ENCODE measurements at regions not wholly inside any gene's neighbourhood (a gene's known extent, or its start where the extent isn't known, plus 50 kb on each side); places are given as distances from the start of the nearest gene placed in this dataset.

DNA sequence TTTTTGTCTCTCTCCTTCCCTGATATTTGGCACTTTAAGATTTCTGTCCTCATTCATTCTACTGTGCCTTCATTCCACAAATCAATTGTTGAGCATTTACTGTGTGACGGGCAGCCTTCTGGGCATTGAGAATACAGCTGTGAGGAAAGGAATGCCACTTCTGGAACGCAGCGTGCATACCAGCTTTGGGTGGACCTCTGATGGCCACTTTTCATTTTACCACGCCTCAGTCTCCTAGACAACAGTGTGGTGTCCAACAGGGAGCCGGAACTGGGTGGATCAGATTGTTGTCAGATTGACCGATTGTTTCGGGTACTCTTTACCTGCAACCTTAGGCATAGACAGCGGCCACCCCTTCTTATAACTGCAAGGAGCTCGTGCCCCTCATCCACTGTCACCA lies 222.7 kb upstream of the DPP6 start:
- no peaks in the 10 kb centered on the region for H4K20me1 ChIP-seq (ENCODE audit: insufficient read depth, low read length)
- BruUV-seq (replicated peaks) = no TSS peak
- no peak for TF ChIP-seq EZH2phosphoT487 (IDR thresholded peaks at IDR 0.05; ENCODE audit: borderline replicate concordance, low read depth, low read length)
- TF ChIP-seq, protein P1, sequence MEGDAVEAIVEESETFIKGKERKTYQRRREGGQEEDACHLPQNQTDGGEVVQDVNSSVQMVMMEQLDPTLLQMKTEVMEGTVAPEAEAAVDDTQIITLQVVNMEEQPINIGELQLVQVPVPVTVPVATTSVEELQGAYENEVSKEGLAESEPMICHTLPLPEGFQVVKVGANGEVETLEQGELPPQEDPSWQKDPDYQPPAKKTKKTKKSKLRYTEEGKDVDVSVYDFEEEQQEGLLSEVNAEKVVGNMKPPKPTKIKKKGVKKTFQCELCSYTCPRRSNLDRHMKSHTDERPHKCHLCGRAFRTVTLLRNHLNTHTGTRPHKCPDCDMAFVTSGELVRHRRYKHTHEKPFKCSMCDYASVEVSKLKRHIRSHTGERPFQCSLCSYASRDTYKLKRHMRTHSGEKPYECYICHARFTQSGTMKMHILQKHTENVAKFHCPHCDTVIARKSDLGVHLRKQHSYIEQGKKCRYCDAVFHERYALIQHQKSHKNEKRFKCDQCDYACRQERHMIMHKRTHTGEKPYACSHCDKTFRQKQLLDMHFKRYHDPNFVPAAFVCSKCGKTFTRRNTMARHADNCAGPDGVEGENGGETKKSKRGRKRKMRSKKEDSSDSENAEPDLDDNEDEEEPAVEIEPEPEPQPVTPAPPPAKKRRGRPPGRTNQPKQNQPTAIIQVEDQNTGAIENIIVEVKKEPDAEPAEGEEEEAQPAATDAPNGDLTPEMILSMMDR (conservative IDR thresholded peaks at IDR 0.05; ENCODE audit: low read length) = no peak
- no peak overlapping the region for H3K4me3 ChIP-seq (ENCODE audit: low read depth, low read length, poor library complexity, severe bottlenecking)
- H3K9me2 ChIP-seq (ENCODE audit: insufficient read depth, low read length) = no peaks in the 10 kb centered on the region
- H3K36me3 ChIP-seq (ENCODE audit: insufficient read depth, low read length) = no peaks in the 10 kb centered on the region
- H3K4me1 ChIP-seq (ENCODE audit: insufficient read depth, low read length, poor library complexity, severe bottlenecking) = no peaks in the 10 kb centered on the region
- no peaks in the 10 kb centered on the region for H3K79me2 ChIP-seq (ENCODE audit: insufficient read depth, low read depth, low read length)
- H3K27ac ChIP-seq (ENCODE audit: low read depth, low read length, poor library complexity, severe bottlenecking) = no peak overlapping the region
- CTCF ChIA-PET (ENCODE audit: unreplicated experiment) = no interaction called here
- POLR2A ChIA-PET = no interaction called here
- no peak overlapping the region for H3K4me2 ChIP-seq (ENCODE audit: low read length)
- no peak overlapping the region for H2AFZ ChIP-seq (ENCODE audit: low read length)
- H3K9me3 ChIP-seq (ENCODE audit: low read length) = no peaks in the 10 kb centered on the region
- no peak for DNase-seq (ENCODE audit: low spot score)
- intact Hi-C loops (cut with micrococcal nuclease; ENCODE audit: unreplicated experiment) = no loop called here

DNA sequence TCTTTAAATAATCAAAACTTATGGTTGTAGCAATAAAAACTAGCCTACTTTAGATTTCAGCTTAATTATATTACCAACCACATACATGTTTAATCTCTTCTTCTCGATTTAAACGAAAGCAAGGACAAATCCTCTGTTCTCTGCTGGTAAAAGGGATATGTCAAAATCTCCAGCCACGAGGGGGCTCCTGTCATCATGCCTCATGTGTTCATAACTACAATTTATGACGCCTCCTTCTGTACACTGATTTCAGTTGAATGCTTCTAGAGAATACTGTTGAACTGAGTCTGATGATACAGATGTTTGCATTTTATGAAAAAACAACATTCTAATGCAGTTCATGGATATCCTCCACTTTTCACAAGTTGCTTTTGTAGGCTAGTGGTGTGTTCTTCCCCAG lies 220.0 kb upstream of the DPP6 start:
- no TSS peak for BruUV-seq (replicated peaks)
- Histone ChIP-seq H3K4me1 (ENCODE audit: insufficient read depth, low read length, poor library complexity, severe bottlenecking) (no peaks in the 10 kb centered on the region), H4K20me1 (ENCODE audit: insufficient read depth, low read length) (no peaks in the 10 kb centered on the region), H3K4me2 (ENCODE audit: low read length) (no peak overlapping the region), H3K9me2 (ENCODE audit: insufficient read depth, low read length) (no peaks in the 10 kb centered on the region), H3K36me3 (ENCODE audit: insufficient read depth, low read length) (no peaks in the 10 kb centered on the region), H3K9me3 (ENCODE audit: low read length) (no peaks in the 10 kb centered on the region), H3K79me2 (ENCODE audit: insufficient read depth, low read depth, low read length) (no peaks in the 10 kb centered on the region), H2AFZ (ENCODE audit: low read length) (no peak overlapping the region), H3K4me3 (ENCODE audit: low read depth, low read length, poor library complexity, severe bottlenecking) (no peak overlapping the region), H3K27ac (ENCODE audit: low read depth, low read length, poor library complexity, severe bottlenecking) (no peak overlapping the region)
- DNase-seq (ENCODE audit: low spot score) = no peak
- intact Hi-C loops (cut with micrococcal nuclease; ENCODE audit: unreplicated experiment) = no loop called here
- ChIA-PET POLR2A (no interaction called here), CTCF (ENCODE audit: unreplicated experiment) (no interaction called here)
- TF ChIP-seq EZH2phosphoT487 (IDR thresholded peaks at IDR 0.05; ENCODE audit: borderline replicate concordance, low read depth, low read length) = no peak
- TF ChIP-seq, protein P1 (conservative IDR thresholded peaks at IDR 0.05; ENCODE audit: low read length) = peak; percentile 63

DNA sequence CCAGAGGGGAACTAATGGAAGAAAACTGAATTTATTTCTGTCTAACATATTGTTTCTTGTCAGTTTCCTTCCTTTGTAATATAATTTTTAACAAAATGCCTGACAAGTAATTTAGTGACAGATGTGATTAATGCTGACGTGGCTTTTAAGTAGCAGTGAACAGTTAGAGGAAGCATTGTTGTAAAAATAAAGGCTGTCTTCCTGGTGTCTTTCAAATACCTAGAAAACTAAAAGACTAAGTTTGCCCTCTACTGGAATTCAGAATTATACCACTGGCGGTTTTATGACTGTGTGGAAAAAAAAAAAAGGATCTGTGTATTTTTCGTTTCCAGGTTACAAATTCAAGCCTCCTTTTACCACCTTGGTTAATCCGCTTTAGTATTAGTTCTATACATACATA lies 217.1 kb upstream of the DPP6 start:
- Histone ChIP-seq H3K9me2 (ENCODE audit: insufficient read depth, low read length) (no peaks in the 10 kb centered on the region), H3K4me3 (ENCODE audit: low read depth, low read length, poor library complexity, severe bottlenecking) (no peak overlapping the region), H3K27ac (ENCODE audit: low read depth, low read length, poor library complexity, severe bottlenecking) (no peak overlapping the region), H4K20me1 (ENCODE audit: insufficient read depth, low read length) (no peaks in the 10 kb centered on the region), H2AFZ (ENCODE audit: low read length) (no peak overlapping the region), H3K79me2 (ENCODE audit: insufficient read depth, low read depth, low read length) (no peaks in the 10 kb centered on the region), H3K9me3 (ENCODE audit: low read length) (no peaks in the 10 kb centered on the region), H3K4me2 (ENCODE audit: low read length) (no peak overlapping the region), H3K36me3 (ENCODE audit: insufficient read depth, low read length) (no peaks in the 10 kb centered on the region), H3K4me1 (ENCODE audit: insufficient read depth, low read length, poor library complexity, severe bottlenecking) (no peaks in the 10 kb centered on the region)
- ChIA-PET POLR2A (no interaction called here), CTCF (ENCODE audit: unreplicated experiment) (no interaction called here)
- no TSS peak for BruUV-seq (replicated peaks)
- DNase-seq (ENCODE audit: low spot score) = no peak
- intact Hi-C loops (cut with micrococcal nuclease; ENCODE audit: unreplicated experiment) = no loop called here
- TF ChIP-seq, protein P1 (conservative IDR thresholded peaks at IDR 0.05; ENCODE audit: low read length) = 0 out of 2 replicates have a peak, but pooled peaks have one; percentile 24
- no peak for TF ChIP-seq EZH2phosphoT487 (IDR thresholded peaks at IDR 0.05; ENCODE audit: borderline replicate concordance, low read depth, low read length)
